ENCODE measurements at regions not wholly inside any gene's neighbourhood (a gene's known extent, or its start where the extent isn't known, plus 50 kb on each side); places are given as distances from the start of the nearest gene placed in this dataset.

DNA sequence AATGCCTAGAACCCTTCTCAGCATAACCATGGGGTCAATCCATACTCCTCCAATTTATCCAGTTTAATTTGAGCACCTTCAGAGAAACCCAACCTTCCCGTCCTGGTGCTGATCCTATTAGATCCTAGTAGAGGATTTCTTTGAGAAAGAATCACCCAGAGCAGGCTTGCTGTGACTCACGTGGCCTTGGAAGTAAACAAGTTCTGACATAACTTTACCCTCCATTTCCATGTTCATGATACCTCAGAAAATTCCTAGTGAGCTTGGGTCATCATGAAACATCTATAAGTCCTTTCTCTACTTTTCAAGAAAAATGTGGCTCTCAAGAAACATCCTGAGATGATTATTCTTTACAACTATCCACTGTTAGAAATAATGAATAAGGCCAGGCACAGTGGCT is 71.7 kb downstream of the PRLHR start:
- Histone ChIP-seq H3K36me3 (no peaks in the 10 kb centered on the region), H3K27ac (no peak overlapping the region), H3K9me3 (no peaks in the 10 kb centered on the region), H3K4me1 (no peaks in the 10 kb centered on the region), H3K4me3 (no peak overlapping the region), H3K27me3 (peaks cover 6% of the 10 kb centered on the region)
- intact Hi-C loops (cut with DNase I; ENCODE audit: low total_unique reads): no loop called here
- in situ Hi-C loops (cut with MboI; ENCODE audit: low pct_ligation_motif_present in 1 of 4, low pct_unique_long_range_greater_than_20kb in 1 of 4, low sequenced_read_pairs in 3 of 4): no loop called here
- DNase-seq: no peak
- no peak for TF ChIP-seq POLR2AphosphoS5 (IDR thresholded peaks at IDR 0.05)
- TF ChIP-seq, protein P1, sequence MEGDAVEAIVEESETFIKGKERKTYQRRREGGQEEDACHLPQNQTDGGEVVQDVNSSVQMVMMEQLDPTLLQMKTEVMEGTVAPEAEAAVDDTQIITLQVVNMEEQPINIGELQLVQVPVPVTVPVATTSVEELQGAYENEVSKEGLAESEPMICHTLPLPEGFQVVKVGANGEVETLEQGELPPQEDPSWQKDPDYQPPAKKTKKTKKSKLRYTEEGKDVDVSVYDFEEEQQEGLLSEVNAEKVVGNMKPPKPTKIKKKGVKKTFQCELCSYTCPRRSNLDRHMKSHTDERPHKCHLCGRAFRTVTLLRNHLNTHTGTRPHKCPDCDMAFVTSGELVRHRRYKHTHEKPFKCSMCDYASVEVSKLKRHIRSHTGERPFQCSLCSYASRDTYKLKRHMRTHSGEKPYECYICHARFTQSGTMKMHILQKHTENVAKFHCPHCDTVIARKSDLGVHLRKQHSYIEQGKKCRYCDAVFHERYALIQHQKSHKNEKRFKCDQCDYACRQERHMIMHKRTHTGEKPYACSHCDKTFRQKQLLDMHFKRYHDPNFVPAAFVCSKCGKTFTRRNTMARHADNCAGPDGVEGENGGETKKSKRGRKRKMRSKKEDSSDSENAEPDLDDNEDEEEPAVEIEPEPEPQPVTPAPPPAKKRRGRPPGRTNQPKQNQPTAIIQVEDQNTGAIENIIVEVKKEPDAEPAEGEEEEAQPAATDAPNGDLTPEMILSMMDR (IDR thresholded peaks at IDR 0.05): no peak
- TF ChIP-seq POLR2A (IDR thresholded peaks at IDR 0.05): no peak
- no peak for TF ChIP-seq EP300 (IDR thresholded peaks at IDR 0.05; ENCODE audit: low read depth)
- WGBS, 2 donors (ENCODE audit: low coverage in 1 of 2): 58 to 100% methylated on average over 1 to 2 of the region's 2 CpGs

DNA sequence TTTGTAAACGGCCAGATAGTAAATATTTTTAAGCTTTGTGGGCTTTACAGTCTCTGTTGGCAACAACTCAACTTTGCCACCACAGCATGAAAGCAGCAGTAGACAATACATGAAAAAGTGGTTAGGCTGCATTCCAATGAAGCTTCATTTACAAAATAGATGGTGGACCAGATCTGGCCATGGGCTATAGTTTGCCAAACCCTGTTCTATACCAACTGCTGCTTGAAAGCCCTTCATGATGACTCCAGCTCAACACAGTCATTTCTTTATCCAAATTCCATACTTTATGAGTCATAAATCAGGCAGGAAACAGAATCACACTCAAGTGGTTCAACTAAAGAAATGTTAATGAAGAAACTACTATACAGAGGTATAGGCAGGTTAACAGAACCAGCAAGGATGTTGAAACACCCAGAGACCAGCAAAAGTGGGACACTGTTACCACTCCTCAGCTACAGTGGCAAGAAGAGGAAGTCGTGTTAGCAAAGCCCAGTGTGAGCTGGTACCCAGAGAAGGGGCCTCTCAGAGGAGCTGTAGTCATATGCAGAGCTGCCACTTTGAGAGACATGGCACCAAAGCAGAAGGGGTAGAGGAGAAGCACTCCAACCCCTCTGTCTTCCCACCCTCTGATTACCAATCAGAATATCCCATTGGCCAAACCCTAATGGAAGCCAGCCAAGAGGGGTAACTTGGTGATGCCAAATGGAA is 72.5 kb downstream of the PRLHR start:
- intact Hi-C loops (cut with DNase I; ENCODE audit: low total_unique reads): no loop called here
- no peaks in the 10 kb centered on the region for H3K36me3 ChIP-seq
- no peak for DNase-seq
- in situ Hi-C loops (cut with MboI; ENCODE audit: low pct_ligation_motif_present in 1 of 4, low pct_unique_long_range_greater_than_20kb in 1 of 4, low sequenced_read_pairs in 3 of 4): no loop called here
- H3K4me3 ChIP-seq: no peak overlapping the region
- H3K9me3 ChIP-seq: no peaks in the 10 kb centered on the region
- no peaks in the 10 kb centered on the region for H3K4me1 ChIP-seq
- peaks cover 6% of the 10 kb centered on the region for H3K27me3 ChIP-seq
- TF ChIP-seq EP300 (IDR thresholded peaks at IDR 0.05; ENCODE audit: low read depth) (no peak), POLR2A (IDR thresholded peaks at IDR 0.05) (no peak), POLR2AphosphoS5 (IDR thresholded peaks at IDR 0.05) (no peak)
- TF ChIP-seq, protein P1 (IDR thresholded peaks at IDR 0.05): no peak
- no peak overlapping the region for H3K27ac ChIP-seq
- WGBS, 2 donors (ENCODE audit: low coverage in 1 of 2): 40% methylated on average over 2 of the region's 2 CpGs; no CpG with 5 or more reads in 1 of the 2 donors

DNA sequence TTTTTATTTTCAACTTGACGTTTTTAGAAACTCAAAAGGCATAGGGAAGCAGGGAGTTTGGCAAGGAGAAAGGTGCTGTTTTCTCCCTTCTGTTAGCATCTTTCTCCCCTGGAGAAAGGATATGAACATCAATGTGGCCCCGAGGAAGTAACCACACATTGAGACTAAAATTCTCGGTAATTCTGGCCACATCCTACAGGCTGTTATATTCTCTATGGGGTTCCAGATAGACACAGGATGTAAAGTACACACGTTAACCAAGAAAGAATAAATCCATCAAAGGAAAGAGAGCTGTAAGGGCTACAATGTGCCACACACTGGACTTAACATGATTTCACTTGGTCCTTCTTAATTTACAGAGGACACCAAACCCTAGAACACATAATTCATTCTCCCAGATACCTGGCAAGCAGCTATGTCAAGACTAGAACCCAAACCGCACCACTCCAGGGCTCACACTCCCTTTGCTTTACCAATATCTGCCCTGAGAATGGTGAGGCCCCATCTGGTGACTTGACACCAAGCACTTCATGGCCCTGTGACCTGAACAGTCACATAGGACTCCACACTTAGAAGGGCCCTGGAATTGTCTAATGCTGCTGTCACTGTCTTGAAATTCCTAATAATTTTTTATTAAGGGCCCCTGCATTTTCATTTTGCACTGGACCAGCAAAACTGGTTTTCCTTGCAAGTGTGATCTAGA is 73.9 kb downstream of the PRLHR start:
- WGBS, 2 donors (ENCODE audit: low coverage in 1 of 2): 76 to 90% methylated on average over 3 to 5 of the region's 5 CpGs
- intact Hi-C loops (cut with DNase I; ENCODE audit: low total_unique reads): no loop called here
- TF ChIP-seq POLR2A (IDR thresholded peaks at IDR 0.05) (no peak), POLR2AphosphoS5 (IDR thresholded peaks at IDR 0.05) (no peak), EP300 (IDR thresholded peaks at IDR 0.05; ENCODE audit: low read depth) (no peak)
- TF ChIP-seq, protein P1 (IDR thresholded peaks at IDR 0.05): no peak
- H3K27me3 ChIP-seq: peaks cover 6% of the 10 kb centered on the region
- no peaks in the 10 kb centered on the region for H3K4me1 ChIP-seq
- H3K9me3 ChIP-seq: no peaks in the 10 kb centered on the region
- no peaks in the 10 kb centered on the region for H3K36me3 ChIP-seq
- no peak overlapping the region for H3K4me3 ChIP-seq
- no peak overlapping the region for H3K27ac ChIP-seq
- in situ Hi-C loops (cut with MboI; ENCODE audit: low pct_ligation_motif_present in 1 of 4, low pct_unique_long_range_greater_than_20kb in 1 of 4, low sequenced_read_pairs in 3 of 4): no loop called here
- DNase-seq: no peak

DNA sequence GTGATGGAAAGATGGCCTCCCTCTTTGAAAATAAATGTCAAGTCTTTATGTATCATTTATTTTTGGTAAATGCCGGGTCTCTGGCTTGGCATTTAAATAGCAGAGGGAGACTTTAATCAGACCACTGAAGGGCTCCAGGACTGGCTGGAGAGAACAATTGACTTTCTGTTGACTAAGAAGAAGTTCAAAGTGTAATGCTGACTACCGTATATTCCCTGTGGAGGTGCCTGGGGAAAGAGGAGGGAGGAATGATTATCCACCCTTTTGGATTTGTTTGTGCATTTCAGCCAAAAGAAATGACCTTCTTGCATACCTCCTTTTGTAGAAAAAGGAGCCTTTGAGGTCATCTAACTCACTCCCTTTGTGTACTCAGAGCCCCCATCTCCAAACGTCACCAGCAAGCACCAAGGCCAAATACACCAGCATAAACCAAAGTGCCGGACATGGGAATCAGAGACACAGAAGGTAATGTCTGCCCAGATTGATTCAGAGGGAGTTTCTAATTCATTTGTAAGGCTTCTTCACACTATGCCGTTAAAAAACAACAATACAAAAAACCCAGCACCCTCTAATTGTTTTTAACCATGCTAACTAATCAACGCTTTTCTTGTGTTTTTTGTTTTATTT is 75.2 kb downstream of the PRLHR start:
- no peak overlapping the region for H3K27ac ChIP-seq
- H3K36me3 ChIP-seq: no peaks in the 10 kb centered on the region
- in situ Hi-C loops (cut with MboI; ENCODE audit: low pct_ligation_motif_present in 1 of 4, low pct_unique_long_range_greater_than_20kb in 1 of 4, low sequenced_read_pairs in 3 of 4) (no loop called here), intact Hi-C loops (cut with DNase I; ENCODE audit: low total_unique reads) (no loop called here)
- WGBS, 2 donors (ENCODE audit: low coverage in 1 of 2): 80 to 89% methylated on average over 4 to 6 of the region's 6 CpGs
- DNase-seq: no peak
- H3K4me3 ChIP-seq: no peak overlapping the region
- TF ChIP-seq EP300 (IDR thresholded peaks at IDR 0.05; ENCODE audit: low read depth): no peak
- TF ChIP-seq POLR2A (IDR thresholded peaks at IDR 0.05): no peak
- no peak for TF ChIP-seq POLR2AphosphoS5 (IDR thresholded peaks at IDR 0.05)
- TF ChIP-seq, protein P1 (IDR thresholded peaks at IDR 0.05): no peak
- H3K9me3 ChIP-seq: no peaks in the 10 kb centered on the region
- H3K4me1 ChIP-seq: no peaks in the 10 kb centered on the region
- H3K27me3 ChIP-seq: peaks cover 6% of the 10 kb centered on the region
